Glutamatergic neuron (in vitro differentiated cells): ENCODE measurements at regions not wholly inside any gene's neighbourhood (a gene's known extent, or its start where the extent isn't known, plus 50 kb on each side); places are given as distances from the start of the nearest gene placed in this dataset.

ENCODE experiments used
- DNase-seq: peaks from one replicate; pipeline ENCODE4 v3.0.0; 2022
- H3K27ac Mint-ChIP-seq: one replicate; pipeline ENCODE4 v1.8.0; 2020; ENCODE audit warnings: mild to moderate bottlenecking, mixed read lengths, inconsistent platforms; ENCODE audit not compliant: unreplicated experiment
- H3K27me3 Mint-ChIP-seq: one replicate; pipeline ENCODE4 v1.8.0; 2020; ENCODE audit warnings: mild to moderate bottlenecking, moderate library complexity, mixed read lengths, inconsistent platforms; ENCODE audit not compliant: unreplicated experiment
- H3K36me3 Mint-ChIP-seq: one replicate; pipeline ENCODE4 v1.8.0; 2020; ENCODE audit warnings: mild to moderate bottlenecking, mixed read lengths, inconsistent platforms; ENCODE audit not compliant: unreplicated experiment
- H3K4me1 Mint-ChIP-seq: one replicate; pipeline ENCODE4 v1.8.0; 2020; ENCODE audit warnings: mild to moderate bottlenecking, low read depth, mixed read lengths, inconsistent platforms; ENCODE audit not compliant: unreplicated experiment
- H3K4me3 Mint-ChIP-seq: one replicate; pipeline ENCODE4 v1.8.0; 2020; ENCODE audit warnings: mild to moderate bottlenecking, mixed read lengths, inconsistent platforms; ENCODE audit not compliant: unreplicated experiment
- H3K9me3 Mint-ChIP-seq: one replicate; pipeline ENCODE4 v1.8.0; 2020; ENCODE audit warnings: mild to moderate bottlenecking, moderate library complexity, mixed read lengths, inconsistent platforms; ENCODE audit not compliant: unreplicated experiment
- TF ChIP-seq, protein P1 (sequence below): fragments of 200-600 bp; sonication (generic); IDR thresholded peaks from one replicate; pipeline ENCODE4 v1.5.0; 2021; ENCODE audit not compliant: partially characterized antibody, unreplicated experiment

GRCh38 chr1:170277985-170278384 is 132.2 kb downstream of the NTMT2 start:
- H3K4me3 Mint-ChIP-seq = no peak overlapping the region
- H3K27ac Mint-ChIP-seq = no peak overlapping the region
- peaks cover 4% of the 10 kb centered on the region for H3K9me3 Mint-ChIP-seq
- peaks cover 6% of the 10 kb centered on the region for H3K27me3 Mint-ChIP-seq
- TF ChIP-seq, protein P1, sequence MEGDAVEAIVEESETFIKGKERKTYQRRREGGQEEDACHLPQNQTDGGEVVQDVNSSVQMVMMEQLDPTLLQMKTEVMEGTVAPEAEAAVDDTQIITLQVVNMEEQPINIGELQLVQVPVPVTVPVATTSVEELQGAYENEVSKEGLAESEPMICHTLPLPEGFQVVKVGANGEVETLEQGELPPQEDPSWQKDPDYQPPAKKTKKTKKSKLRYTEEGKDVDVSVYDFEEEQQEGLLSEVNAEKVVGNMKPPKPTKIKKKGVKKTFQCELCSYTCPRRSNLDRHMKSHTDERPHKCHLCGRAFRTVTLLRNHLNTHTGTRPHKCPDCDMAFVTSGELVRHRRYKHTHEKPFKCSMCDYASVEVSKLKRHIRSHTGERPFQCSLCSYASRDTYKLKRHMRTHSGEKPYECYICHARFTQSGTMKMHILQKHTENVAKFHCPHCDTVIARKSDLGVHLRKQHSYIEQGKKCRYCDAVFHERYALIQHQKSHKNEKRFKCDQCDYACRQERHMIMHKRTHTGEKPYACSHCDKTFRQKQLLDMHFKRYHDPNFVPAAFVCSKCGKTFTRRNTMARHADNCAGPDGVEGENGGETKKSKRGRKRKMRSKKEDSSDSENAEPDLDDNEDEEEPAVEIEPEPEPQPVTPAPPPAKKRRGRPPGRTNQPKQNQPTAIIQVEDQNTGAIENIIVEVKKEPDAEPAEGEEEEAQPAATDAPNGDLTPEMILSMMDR = no peak
- no peaks in the 10 kb centered on the region for H3K36me3 Mint-ChIP-seq
- no peak for DNase-seq
- peaks cover 15% of the 10 kb centered on the region for H3K4me1 Mint-ChIP-seq

DNA sequence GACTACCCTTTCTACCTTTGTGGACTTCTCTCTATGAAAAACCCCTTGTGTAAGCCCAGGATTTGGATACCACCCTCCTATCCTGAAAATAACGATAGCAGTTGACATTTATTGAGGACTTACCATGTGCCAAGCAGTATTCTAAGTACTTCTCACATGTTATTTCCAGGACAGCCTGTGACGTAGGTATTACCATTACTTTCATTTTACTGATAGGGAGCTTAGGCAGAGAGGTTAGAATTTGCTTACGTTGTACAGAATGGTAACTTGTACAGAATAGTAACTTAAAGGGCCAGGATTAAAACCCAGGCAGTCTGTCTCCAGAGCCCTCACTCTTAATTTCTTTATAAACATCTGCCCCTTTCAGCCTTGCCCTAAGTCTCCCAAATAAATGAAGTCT is 138.3 kb downstream of the NTMT2 start:
- H3K9me3 Mint-ChIP-seq = no peaks in the 10 kb centered on the region
- TF ChIP-seq, protein P1 = no peak
- H3K4me3 Mint-ChIP-seq = no peak overlapping the region
- no peaks in the 10 kb centered on the region for H3K36me3 Mint-ChIP-seq
- no peak overlapping the region for H3K27ac Mint-ChIP-seq
- no peaks in the 10 kb centered on the region for H3K4me1 Mint-ChIP-seq
- peaks cover 2% of the 10 kb centered on the region for H3K27me3 Mint-ChIP-seq
- no peak for DNase-seq

GRCh38 chr1:170284512-170284911 is 138.8 kb downstream of the NTMT2 start:
- H3K4me3 Mint-ChIP-seq = no peak overlapping the region
- H3K27ac Mint-ChIP-seq = no peak overlapping the region
- no peaks in the 10 kb centered on the region for H3K36me3 Mint-ChIP-seq
- peaks cover 2% of the 10 kb centered on the region for H3K27me3 Mint-ChIP-seq
- H3K9me3 Mint-ChIP-seq = no peaks in the 10 kb centered on the region
- H3K4me1 Mint-ChIP-seq = no peaks in the 10 kb centered on the region
- no peak for DNase-seq
- TF ChIP-seq, protein P1 = no peak

DNA sequence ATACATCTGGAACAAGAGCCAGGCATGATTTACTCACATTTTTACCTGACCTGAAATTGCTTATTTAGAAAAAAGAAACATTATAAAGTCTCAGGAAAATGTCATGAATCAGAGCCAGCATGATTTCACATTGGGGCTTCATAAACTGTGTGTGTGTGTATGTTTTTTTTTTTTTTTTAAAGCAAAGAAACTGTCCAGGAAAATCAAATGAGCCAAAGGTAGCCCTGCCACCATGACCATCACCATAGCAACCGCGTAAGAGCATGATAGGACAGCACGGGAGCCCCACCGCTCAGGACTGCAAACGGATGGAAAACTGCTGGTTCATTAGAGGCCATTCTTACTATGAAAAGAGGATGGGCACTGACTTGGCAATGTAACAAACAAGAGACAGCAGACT is 139.2 kb downstream of the NTMT2 start:
- Mint-ChIP-seq H3K27me3 (no peaks in the 10 kb centered on the region), H3K36me3 (no peaks in the 10 kb centered on the region), H3K4me1 (no peaks in the 10 kb centered on the region), H3K9me3 (no peaks in the 10 kb centered on the region), H3K4me3 (no peak overlapping the region), H3K27ac (no peak overlapping the region)
- no peak for DNase-seq
- TF ChIP-seq, protein P1 = no peak

GRCh38 chr1:170288155-170288554 is 142.4 kb downstream of the NTMT2 start:
- no peak for DNase-seq
- Mint-ChIP-seq H3K9me3 (no peaks in the 10 kb centered on the region), H3K27ac (no peak overlapping the region), H3K4me3 (no peak overlapping the region), H3K27me3 (no peaks in the 10 kb centered on the region), H3K36me3 (no peaks in the 10 kb centered on the region), H3K4me1 (no peaks in the 10 kb centered on the region)
- TF ChIP-seq, protein P1 = no peak
